GM18499 (cell line): ENCODE measurements at regions not wholly inside any gene's neighbourhood (a gene's known extent, or its start where the extent isn't known, plus 50 kb on each side); places are given as distances from the start of the nearest gene placed in this dataset.
"Not testable (repeated sequence)": the region's sequence is repeated elsewhere in the genome, so short reads cannot be mapped to it uniquely, and the experiment has no call there.

Experiments used
- ATAC-seq: cut with Tn5 transposase; IDR thresholded peaks from one replicate; pipeline ENCODE4 v1.9.1; 2021; ENCODE audit warnings: moderate number of reproducible peaks; ENCODE audit not compliant: insufficient read depth, unreplicated experiment

DNA sequence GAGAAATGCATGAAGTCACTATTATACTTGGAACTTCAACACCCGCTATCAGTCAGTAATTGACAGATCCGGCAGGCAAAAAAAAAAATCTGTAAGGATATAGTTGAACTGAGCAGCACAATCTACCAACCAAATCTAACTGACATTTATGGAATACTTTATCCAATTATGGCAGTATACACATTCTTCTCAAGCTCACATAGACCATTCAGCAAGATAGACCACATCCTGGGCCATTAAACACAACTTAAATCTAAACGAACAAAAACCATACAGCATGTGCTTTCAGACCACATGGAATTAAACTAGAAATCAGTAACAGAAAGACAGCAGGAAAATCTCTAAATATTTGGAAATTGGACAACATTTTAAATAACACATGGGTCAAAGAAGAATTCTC is 112.7 kb downstream of the MPP7 start:
- ATAC-seq = no peak

DNA sequence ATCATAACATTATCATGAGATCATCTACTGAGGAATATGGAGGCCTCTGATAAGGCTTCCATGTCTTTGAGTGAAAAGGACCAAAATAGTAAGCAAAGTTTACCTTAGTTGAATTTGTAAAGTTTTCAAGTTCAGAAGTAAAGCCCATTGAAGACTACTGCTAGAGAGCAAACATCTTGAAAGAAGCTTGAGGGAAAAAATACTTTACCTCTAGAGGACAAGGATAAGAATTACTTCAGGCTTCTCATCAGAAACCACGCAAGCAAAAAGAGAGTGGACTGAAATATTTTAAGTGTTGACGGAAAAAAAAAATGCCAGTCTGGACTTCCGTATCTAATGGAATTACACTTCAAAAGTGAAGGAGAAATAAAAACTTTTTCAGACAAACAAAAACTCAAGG is 114.3 kb downstream of the MPP7 start:
- ATAC-seq = no peak

DNA sequence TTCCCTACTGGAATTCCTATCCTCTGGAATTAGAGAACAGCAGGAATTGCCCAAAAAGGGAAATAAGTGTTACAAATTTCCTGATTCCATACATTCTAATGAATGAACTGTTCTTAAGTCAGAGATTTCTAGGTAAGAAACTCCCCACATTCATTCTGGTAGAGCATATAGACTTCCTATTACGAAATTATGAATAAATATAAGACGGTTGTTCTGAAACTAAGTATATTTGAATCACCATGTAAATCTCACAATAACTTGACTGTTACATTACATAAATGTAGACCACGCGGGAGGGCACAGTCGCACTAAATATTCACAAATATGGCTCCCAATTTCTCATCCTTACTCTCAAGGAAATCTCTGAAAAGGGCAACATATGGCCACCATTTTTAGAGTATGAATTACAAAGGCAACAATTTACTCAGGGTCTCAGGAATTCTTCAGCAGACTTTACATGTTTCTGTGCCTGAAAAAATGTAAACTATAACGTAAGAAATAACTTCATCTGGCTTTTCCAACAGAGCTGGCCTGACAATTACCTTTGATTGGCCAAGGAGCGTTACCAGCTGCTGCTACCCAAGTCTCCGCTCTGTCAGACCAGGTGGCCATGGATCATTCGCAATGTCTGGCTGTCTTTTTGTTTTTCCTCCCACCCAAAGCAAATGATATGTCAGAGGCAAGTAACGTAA is 115.8 kb downstream of the MPP7 start:
- ATAC-seq = no peak

DNA sequence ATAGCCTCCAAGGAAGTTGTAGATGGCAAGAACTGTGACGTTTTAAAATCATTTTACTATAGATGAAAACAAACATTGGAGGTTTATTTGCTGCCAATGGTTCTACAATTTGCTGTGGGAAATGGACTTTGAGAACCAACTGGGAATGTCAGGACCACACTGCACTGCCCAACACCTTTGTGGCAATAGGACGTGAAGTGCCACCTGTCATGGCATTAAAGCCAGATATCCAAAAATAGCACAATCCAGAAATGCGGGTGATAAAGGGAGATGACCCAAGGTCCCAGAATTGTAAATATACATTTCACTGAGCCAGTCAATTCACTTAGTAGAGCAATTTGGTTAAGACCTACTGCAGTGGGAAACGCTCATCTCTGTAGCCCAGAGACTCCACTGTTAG is 116.4 kb downstream of the MPP7 start:
- ATAC-seq = no peak

DNA sequence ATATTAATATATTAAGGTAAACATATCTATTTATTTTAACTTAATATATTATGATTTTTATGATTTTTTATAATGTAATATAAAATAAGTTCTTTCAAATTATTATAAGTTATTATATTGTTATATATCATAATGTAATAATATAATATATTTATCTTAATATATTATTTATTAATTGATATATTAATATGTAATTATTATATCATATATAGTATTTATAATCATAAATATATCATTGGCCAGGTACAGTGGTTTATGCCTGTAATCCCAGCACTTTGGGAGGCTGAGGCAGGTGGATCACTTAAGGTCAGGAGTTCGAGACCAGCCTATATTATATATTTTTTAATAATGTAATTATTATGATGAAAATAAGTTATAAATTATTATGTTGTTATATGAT is 118.1 kb downstream of the MPP7 start:
- ATAC-seq = no peak

DNA sequence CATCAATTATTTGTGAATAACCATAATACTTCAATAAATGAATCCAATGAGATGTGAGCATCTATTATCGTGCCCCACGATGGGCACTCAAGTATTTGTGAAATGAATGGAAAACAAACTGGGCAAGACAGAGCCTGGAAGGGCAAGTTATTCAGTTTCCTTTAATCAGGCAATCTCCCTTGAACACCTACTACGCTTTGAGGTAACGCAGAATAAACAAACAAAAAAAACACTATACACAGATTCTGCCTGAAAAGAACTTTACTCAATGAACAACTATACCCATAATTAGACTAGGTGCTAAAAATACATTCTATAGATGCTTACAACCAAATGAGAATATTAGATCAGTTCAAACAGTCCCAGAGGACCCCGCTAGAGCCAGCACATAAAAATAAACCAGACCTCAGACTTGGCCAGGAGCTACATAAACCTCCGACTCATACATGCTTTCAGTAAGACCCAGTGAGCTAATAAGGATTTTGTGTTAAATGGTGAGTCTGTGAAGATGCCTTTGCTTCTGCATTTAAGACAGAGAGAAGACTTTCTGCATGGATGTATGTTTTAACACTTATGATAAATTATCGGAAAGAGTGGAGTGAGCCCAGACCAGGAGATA is 121.3 kb downstream of the MPP7 start:
- ATAC-seq = no peak

DNA sequence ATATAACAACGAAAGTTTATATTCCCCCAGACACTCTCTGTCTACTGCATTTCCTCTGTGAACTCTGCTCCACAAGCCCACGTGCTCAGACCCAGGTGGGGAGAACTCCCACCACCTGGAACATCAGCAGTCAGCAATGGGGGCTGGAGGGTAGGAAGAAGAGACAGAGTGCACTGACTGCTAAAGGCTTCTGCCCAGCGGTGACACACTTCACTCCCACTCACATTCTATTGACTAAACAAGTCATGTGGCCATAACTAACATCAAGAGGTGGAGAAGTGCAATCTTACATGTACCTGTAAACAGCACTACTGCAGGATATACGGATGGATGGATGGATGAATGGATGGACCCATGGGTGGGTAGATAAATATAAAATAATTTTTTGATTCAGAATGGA is 122.2 kb downstream of the MPP7 start:
- ATAC-seq = no peak

DNA sequence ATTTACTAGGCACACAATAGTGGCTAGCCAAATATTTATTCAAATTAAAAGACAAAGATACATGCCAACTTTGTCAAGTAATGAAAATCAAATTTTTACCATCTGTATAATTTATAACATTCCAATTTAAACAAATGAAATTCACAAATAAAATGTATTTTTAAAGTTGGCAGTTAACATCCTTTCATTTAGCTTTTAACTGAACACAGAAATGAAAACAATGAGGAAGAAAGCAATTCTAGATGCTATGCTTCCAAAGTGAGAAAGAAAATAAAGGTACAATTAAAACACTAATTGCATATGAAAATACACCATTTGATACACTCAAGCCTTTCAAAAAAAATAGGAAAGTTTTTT is 123.1 kb downstream of the MPP7 start:
- no peak for ATAC-seq

DNA sequence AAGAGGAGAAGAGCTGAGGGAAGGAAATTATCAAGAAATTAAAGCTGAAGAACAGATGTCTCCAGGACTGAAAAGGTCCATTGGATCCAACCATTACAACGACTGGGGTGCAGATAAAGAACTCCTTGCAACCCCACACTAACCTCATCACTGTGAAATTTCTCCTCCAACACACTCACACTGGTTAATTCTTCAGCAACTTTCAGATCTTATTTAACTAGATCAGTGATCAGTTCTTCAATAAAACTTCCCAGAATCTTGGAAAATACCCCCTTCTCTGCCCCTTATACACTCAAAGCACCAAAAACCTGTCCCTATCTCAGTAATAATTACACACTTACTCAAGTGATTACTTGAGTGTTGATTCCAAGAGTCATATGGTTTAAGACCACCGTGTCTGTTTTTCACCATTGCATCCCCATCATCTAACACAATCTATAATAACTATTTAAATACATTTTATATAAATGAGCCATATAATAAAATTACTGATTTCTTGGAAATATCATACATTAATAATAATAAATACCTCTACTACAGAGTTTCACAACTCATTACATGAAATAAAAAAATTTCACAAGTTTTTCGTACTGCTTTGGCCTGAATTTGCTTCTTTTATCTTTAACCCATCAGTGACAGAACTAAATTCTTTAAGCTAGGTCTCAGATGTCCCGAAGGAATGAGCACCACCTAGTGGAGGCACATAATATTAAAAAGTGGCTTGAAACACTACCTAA is 123.7 kb downstream of the MPP7 start:
- ATAC-seq = no peak

DNA sequence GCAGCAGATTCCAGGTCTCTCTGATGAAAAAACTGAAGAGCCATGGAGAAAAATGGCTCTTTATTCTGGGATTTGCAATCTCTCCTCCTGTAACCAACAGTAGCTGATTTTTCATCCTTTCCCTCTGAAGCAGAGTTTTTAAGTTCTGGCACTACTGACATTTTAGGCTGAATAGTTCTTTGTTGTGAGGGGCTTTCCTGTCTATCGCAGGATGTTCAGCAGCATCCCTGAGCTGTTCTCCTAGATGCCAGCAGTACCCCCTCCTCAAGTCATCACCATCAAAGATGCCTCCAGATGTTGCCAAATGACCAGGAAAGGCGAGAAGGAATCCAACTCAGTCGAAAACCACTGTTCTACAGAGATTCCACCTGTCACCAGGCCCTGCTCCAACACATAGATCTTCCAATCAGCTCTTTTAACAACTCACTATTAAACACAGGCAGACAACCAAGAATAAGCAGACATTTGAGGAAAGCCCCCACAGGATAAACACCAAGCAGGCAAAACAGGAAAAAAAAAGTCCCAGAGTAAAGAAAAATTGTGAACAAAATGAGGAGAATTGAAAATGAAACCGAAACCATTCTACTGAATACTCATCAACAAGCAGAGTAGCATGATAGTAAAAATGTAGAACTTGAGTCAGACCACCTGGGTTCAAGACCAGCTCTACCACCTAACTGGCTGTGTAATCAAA is 124.8 kb downstream of the MPP7 start:
- ATAC-seq = peak; percentile 62

DNA sequence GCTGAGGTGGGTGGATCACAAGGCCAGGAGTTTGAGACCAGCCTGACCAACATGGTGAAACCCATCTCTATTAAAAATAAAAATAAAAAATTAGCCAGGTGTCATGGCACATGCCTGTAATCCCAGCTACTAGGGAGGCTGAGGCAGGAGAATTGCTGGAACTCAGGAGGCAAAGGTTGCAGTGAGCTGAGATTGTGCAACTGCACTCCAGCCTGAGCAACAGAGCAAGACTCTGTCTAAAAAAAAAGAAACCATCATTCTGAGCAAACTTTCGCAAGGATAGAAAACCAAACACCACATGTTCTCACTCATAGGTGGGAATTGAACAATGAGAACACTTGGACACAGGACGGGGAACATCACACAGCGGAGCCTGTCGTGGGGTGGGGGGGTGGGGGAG is 126.4 kb downstream of the MPP7 start:
- ATAC-seq = not testable (repeated sequence)

DNA sequence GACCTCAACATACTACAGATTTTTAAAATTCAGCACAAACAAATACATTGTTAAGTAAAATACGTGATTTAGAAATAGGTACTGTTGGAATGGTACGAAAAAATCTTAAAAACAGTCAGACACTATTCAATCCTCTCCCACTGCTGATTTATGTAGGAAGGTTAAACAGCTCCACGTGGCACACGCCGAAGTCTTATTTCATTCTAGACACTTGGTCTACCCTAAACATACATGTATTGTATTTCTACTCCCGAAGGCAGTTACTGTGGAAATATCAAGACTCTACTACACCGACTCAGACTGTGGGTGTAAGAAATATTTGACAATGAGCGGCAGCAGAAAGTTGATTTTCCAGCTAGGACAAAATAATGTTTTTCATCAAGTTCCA is 130.6 kb downstream of the MPP7 start:
- no peak for ATAC-seq

DNA sequence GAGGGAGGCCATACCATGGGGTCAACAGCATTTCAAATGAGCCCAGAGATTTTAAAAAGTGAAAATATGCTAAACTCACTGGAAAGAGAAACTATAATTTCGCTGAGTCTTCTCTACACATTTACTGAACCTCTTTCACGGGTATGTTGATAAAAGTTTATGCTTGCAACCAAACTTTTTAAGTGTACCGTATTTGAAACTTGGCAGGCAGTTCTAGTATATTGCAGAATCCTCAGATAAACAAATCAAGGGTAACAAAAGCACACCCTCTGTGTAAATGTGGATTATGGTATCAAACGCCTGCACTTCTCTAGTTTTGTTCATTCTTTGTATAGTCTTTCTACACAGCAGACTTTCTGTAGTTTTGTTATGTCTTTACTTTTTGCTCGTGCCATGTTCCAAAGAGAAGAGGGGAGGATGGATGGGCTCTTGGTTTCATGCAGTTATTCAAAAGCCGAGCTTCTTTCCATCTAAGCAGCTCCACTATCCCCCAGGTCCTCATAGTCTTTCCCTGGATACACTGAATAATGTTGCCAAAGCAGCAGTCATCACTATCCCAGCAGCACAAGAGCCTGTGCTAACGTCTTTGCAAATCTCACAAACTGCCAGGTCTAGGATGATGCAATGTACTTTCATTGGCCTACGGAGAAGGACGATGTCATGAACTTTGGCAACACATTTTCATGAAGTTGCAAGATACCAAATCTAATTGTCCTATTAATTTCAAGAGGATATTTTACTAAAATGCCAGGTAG is 131.2 kb downstream of the MPP7 start:
- no peak for ATAC-seq

DNA sequence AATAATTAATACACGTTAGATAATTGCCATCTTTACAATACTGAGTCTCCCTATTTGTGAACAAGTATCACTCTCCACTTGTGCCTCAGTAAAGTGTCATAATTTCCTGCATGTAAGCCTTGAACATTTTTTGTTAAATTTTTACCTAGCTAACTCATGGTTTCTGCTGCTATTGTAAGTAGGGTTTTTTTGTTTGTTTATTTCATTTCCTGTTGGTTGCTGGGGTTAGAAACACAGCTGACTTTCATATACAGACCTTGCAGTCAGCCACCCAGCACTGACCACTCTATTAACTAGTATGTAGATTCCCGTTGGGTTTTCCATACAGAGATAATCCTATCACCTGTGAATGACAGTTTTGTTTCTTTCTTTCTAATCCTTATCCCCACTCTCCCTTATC is 133.3 kb downstream of the MPP7 start:
- peak; percentile 54 for ATAC-seq

DNA sequence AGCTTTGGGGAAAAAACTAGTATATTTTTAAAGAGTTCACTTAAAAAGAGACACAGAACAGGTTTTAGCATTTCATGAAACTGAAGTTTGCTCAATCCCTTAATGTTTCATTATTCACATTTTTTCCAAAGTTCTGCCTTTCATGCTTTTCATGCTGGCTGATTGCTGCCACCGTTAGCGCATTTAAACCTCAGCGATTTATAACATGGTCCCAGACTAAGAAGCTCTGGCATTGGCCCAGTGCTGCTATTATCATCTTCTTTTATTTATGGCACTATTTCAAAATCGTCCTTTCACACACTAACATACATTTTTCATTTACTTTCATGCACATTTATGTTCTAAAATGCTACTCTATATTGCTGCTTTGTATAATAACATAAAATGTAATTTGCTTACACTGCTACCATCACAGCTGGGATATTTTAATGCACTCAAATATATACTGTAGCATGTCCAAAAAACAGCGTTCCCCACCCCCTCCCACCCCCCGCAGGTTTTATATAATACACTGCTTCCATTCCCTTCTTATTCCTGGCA is 141.9 kb downstream of the MPP7 start:
- ATAC-seq = no peak

DNA sequence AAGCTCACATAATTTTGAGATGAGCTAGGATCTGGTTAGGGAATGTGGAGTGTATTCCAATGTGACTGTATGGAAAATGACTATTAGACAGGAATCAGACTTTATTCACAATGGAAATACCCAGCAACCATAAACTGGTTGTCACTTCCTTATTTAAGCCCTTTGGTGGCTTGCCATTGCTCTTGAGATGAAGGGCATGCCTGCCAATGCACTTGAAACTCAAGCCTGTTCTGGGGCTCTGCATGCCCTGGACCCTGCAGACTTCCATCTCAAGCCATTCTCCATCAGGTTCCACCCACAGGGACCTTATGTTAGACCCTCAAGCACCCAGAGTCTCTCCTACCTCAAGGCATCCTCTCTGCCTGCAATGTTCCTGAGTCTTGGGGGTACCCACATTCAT is 145.5 kb downstream of the MPP7 start:
- ATAC-seq = no peak

DNA sequence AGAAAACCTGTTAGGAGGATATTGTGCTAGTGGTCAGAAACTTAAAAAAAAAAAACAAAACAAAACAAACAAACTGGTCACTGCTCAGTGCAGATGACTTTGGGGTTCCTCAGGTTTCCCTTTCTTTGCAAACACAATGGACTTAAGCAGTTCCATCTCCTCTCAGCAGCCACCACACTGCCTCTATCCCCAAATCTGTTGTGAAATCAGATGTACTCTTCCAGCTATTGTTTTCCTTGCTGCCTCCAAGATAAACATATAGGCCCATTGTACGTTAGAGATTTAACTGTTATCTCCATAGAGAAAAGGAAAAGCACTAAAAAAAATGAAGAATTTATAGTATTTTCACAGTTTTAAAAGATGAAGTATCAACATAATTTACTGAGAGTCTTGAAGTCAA is 147.1 kb downstream of the MPP7 start:
- no peak for ATAC-seq

DNA sequence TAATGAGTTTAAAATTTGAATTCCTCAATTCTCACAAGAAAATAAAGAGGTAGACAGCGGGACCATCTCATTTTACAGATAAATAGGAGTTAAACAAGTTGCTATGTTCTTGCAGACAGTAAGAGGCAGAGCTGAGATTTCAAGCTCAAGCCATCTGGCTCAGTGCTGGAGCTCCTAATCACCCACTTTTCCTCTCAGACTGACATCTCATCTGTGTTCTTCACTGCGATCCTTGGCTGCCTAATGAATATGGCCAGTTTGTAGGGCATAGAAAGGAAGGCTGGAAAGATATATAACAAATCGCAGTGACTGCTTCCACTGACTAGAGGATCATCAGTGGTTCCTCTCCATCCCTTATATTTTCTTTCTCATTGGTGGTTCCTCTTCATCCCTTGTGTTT is 151.2 kb downstream of the MPP7 start:
- no peak for ATAC-seq

DNA sequence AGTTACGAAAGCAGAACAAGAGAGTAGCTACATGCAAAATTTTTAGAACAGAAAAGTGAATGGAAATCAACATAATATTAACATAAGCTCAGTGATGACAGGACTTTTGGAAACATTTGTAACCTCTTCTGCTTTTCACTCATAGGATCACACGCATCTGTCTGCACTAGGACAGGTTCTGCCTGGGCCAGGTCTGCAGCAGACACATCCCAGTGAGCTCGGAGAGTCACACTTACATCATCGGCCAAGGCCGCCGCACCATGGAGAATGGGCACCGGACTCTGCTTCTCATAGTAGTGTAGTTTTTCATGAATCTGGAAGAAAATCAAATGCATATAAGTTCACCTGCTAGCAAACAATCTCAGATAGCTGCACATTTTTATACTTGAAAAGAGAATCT is 150.9 kb upstream of the ODAD2 start:
- no peak for ATAC-seq

DNA sequence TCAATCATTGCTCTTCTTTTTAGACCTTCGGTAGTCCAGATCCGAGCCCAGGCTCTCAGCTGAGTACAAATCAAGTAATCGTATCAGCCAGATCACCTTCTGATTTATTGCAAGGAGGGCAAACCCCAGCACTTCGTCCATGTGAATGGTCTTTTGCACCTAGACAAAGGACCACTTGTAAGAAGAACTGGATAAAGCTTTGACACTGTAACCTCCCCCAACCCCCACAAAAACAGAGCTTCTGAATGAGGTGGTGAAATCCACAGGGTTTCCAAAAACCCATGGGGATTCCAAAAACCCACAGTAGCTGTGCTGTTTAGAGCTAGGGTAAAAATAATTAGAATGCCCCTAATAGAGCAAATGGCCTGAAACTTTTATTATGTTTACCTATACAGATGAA is 148.8 kb upstream of the ODAD2 start:
- ATAC-seq = no peak
